GM03348 (cell line): ENCODE measurements at regions not wholly inside any gene's neighbourhood (a gene's known extent, or its start where the extent isn't known, plus 50 kb on each side); places are given as distances from the start of the nearest gene placed in this dataset.
"Not testable (repeated sequence)": the region's sequence is repeated elsewhere in the genome, so short reads cannot be mapped to it uniquely, and the experiment has no call there.

ENCODE experiments used
- DNase-seq: peaks from one replicate; pipeline ENCODE4 v3.0.0; 2012; ENCODE audit warnings: low spot score

- DNase-seq = no peak
Measured at GRCh38 chr12:75759196-75759595, 247.8 kb upstream of the KRR1 start.

DNA sequence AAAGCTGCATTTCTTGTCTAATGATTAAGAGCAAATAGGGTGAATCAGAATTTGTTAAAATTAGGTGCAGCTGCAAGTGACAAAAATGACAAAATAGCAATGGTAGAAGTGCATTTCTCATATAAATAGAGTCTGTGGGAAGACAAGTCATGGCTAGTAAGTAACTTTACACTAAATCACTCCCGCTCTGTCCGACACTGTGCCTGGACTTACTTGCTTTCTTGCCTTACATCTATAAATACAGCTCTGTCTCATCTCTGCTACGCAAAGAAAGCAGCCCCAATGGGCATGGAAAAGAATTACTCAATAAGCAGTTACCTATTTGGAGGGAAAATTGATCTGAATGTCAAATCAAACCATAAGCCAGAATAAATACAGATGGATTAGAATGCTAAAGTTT, 245.4 kb upstream of the KRR1 start:
- no peak for DNase-seq

GRCh38 chr12:75756111-75756510, 244.7 kb upstream of the KRR1 start:
- no peak for DNase-seq

DNA sequence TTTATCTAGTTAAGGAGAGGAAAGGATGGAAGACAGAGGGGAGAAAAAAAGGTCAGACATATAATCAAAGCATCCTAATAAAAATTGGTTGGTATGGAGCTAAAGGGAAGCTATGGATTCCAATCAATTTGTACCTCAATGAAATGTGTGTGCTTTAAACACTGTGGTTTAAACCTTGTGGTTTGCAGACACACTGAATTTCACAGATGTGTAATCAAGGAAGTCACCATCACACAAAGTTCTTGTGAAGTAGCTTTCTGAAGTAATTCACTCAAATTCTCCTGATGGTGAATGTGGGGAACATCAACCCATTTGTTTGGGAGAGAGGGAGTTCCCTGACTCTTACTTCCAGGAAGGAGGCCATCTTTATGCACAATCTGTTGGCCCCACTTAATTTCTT, 243.3 kb upstream of the KRR1 start:
- no peak for DNase-seq

DNA sequence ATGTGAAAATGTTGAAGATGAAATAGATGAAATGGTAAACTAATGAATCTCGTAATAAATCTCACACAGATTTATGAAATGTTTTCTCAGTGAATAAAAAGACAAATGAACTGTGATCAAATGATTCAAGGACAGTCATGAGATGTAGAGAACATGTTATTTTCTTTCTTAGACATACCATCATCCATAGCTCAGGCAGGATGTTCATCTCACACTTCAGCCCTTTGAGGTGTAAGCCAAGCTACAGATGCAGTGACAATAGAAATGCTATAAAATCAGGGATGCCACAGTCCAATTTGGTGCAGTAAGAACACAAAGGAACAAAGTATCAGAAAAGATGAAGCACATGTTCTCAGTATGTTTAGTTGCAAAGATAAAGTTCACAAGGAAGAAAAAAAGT, 242.7 kb upstream of the KRR1 start:
- DNase-seq = no peak

GRCh38 chr12:75751769-75752471, 240.5 kb upstream of the KRR1 start:
- DNase-seq = peak; percentile 15

GRCh38 chr12:75750716-75751306, 239.4 kb upstream of the KRR1 start:
- peak; percentile 57 for DNase-seq

- not testable (repeated sequence) for DNase-seq
Measured at GRCh38 chr12:75748990-75749389, 237.6 kb upstream of the KRR1 start.

DNA sequence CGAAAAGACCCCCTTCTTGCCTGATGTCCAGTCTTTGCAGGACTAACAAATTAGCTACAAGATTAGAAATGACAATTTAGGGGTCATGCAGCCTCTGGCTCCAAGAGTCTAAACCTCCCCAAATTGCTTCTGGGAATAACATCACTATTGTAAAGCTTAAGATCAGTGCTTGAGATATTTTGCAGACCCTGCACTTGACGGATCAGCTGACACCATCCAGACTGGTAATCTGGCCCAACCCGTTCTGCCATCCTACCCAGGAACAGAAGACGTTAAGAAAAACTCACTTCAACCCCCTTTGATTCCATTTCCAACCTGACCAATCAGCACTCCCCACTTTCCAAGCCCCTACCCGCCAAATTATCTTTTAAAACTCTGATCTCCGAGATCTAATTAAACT, 236.7 kb upstream of the KRR1 start:
- DNase-seq = no peak

- DNase-seq = peak; percentile 23
Measured at GRCh38 chr12:75747572-75748021, 236.2 kb upstream of the KRR1 start.

DNA sequence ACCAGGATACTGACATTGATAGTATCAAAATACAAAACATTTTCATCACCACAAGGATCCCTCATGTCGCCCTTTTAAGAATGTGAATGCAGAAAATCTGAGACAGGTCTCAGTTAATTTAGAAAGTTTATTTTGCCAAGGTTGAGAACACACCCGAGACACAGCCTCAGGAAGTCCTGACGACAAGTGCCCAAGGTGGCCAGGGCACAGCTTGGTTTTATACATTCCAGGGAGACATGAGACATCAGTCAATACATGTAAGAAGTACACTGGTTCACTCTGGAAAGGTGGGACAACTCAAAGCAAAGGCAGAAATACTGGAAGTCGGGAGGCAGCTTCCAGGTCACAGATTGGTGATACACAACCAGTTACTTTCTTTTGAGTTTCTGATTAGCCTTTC, 235.2 kb upstream of the KRR1 start:
- no peak for DNase-seq

DNA sequence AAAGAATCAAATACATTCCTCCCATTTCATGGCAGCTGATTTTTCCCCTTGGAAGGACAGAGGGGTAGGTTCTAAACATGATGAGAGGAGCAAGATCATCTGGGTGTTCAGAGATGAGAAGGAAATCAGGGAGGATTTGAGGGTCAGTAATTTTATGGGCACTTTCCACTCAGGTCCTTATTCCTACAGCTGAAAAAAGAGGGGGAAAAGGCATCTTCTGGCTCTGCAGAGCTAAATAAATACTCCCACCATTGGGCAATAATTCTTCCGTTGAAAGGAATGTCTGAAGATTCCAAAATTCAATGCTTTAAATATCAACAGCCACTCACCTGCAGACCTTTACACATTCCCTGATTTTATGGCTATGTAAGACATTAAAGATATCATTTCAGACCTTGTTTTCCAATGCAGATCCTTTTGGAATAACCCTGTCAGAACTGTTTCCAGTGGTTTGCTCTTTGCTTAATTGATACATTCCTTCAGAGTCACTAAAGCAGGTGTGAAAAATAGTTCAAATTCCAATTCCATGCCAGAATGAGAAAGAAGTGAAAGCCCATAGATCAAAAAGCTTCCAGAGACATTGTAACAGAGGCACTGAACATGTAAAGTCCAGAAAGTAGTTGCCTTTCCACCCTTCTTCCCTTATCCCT, 233.3 kb upstream of the KRR1 start:
- DNase-seq = no peak

DNA sequence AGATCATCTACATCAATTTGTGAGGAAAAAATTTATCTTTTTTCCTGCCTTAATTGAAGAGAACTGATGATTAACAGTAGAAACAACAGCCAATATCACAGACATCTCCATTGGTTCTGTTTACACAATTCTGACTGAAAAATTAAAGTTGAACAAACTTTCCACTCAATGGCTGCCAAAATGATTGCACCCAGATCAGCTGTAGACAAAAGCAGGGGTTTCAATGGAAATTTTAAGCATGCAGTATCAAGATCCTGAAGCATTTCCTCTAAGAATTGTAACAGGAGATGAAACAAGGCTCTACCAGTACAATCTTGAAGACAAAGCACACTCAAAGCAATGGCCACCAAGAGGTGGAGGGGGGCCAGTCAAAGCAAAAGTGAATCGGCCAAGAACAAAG, 231.6 kb upstream of the KRR1 start:
- DNase-seq = no peak

DNA sequence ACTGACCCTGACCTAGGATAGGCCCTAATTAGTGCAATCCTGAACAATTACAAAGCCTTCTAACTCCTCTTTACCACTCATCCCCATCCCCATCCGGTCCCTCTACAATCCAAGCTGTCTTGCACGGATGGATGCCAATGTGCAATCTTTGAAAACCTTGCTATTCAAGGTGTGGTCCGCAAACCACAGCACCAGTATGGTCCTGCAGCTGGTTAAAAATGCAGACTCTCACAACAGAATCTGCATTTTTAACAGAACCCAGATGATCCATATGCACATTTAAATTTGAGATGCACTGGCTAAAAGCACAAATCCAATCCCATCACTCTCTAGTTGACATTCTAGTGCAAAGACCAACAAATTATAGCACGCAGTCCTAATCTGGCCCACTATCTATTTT, 230.6 kb upstream of the KRR1 start:
- no peak for DNase-seq

- DNase-seq = no peak
Measured at GRCh38 chr12:75739912-75740311, 228.5 kb upstream of the KRR1 start.

- not testable (repeated sequence) for DNase-seq
Measured at GRCh38 chr12:75739098-75739497, 227.7 kb upstream of the KRR1 start.

DNA sequence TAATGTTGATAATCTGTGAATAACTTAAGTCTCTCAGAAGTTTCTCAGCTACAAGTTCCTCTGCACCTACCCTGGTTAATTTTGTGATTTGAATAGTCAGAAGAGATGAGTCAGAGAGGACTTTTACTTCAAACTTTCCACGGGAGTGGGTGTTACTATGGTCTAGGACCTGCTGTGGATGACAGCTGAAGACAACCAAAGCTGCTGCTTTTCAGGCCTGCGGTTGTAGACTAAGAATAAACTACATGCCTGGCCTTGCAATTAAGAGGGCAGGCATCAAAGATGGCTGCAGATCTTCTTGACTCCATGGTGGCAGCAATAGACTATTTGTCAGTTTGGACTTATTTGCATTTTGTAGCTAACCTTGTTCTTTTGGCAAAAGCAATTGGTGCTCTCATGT, 227.1 kb upstream of the KRR1 start:
- no peak for DNase-seq

- no peak for DNase-seq
Measured at GRCh38 chr12:75735853-75736252, 224.4 kb upstream of the KRR1 start.

- no peak for DNase-seq
Measured at GRCh38 chr12:75728826-75729225, 217.4 kb upstream of the KRR1 start.

DNA sequence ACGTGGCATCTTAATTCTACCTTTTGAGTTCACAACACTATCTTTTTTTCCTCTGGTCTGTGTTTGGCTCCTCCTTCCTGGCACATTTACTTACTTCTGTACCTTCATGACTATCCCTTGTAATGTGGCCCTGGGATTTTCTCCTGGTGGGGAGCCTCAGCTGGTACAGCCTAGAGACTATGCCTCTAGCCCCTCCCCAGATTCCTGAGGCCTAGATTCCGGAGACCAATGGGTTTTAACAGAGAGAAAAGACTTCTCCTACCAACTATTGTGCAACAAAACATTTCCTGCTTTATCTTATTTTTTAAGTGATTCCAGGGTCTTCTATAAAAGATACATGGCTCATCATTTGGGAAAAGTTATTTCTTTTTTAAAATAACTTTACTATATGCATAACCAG, 216.2 kb upstream of the KRR1 start:
- no peak for DNase-seq

DNA sequence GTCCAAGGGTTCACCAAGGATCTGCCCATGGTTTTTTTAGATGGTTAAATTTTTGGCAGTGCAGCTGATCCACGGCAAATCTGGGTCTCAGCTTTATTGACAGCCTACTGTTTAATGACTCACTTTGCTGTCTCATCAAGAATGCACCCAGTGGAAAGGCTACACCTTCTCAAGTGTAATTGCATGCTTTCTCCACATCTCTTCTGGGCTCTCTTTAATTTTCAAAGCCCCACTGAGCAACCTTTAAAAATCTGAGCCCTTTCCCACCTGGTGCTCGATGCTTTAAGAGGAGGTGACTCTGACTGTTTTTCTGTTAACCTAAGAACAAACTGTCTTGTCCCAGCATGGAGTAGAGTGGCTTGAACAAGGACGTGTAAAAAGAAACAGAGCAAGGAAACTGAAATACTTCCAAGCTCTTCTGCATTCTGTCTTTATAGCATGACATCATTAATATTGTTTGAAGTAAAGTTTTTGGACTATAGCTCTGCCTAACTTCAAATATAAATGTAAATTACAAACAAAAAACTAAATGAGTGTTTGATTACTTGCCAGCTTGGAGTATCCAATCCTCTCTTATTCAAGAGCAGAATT, 214.2 kb upstream of the KRR1 start:
- peak; percentile 59 for DNase-seq

- DNase-seq = peak; percentile 59
Measured at GRCh38 chr12:75724928-75725312, 213.5 kb upstream of the KRR1 start.

- DNase-seq = no peak
Measured at GRCh38 chr12:75724307-75724927, 213.0 kb upstream of the KRR1 start.
